GM23338 (cell line): ENCODE measurements at regions not wholly inside any gene's neighbourhood (a gene's known extent, or its start where the extent isn't known, plus 50 kb on each side); places are given as distances from the start of the nearest gene placed in this dataset.

Experiments
- CREB1 ChIP-seq: fragments of 250-450 bp; sonication (Bioruptor Pico); IDR thresholded peaks from 2 replicates; pipeline ENCODE4 v1.5.0; 2020; ENCODE audit warnings: low read depth, mild to moderate bottlenecking, moderate library complexity
- ETS1 ChIP-seq: IDR thresholded peaks from 2 replicates; pipeline ENCODE4 v1.6.1; 2016; ENCODE audit warnings: antibody characterized with exemption
- NANOG ChIP-seq: IDR thresholded peaks from 2 replicates; pipeline ENCODE4 v1.6.1; 2016; ENCODE audit warnings: antibody characterized with exemption, borderline replicate concordance
- ZNF462 ChIP-seq: fragments of 250-450 bp; sonication (Bioruptor Pico); IDR thresholded peaks from 2 replicates; pipeline ENCODE4 v1.5.0; 2020; ENCODE audit warnings: mild to moderate bottlenecking, moderate library complexity
- TF ChIP-seq, protein P1 (sequence below): IDR thresholded peaks from one replicate; pipeline ENCODE4 v1.6.1; 2018; ENCODE audit warnings: antibody characterized with exemption; ENCODE audit not compliant: unreplicated experiment

DNA sequence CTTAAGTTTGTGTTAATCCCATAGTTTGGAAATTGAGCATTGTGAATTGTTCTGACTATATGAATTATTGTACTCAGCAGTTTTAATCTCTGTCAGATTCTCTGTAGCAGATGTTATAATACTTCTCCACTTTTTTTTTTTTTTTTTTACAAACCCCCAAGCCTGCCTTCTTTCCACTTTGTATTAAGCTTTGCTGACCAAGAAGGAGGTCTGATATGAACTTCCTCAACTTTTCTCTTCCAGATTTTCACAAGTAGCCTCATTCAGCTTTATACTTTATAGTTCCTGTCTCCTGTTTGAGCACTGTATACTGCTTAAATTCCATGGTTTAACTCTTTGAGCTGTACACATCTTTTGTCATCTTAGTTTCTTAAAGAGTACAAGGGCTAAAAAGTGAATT is 105.0 kb downstream of the HAUS1 start (continued):
- TF ChIP-seq ZNF462 (CRISPR knock-in tag) (no peak), ETS1 (no peak), CREB1 (CRISPR knock-in tag) (no peak), NANOG (no peak)
- TF ChIP-seq, protein P1, sequence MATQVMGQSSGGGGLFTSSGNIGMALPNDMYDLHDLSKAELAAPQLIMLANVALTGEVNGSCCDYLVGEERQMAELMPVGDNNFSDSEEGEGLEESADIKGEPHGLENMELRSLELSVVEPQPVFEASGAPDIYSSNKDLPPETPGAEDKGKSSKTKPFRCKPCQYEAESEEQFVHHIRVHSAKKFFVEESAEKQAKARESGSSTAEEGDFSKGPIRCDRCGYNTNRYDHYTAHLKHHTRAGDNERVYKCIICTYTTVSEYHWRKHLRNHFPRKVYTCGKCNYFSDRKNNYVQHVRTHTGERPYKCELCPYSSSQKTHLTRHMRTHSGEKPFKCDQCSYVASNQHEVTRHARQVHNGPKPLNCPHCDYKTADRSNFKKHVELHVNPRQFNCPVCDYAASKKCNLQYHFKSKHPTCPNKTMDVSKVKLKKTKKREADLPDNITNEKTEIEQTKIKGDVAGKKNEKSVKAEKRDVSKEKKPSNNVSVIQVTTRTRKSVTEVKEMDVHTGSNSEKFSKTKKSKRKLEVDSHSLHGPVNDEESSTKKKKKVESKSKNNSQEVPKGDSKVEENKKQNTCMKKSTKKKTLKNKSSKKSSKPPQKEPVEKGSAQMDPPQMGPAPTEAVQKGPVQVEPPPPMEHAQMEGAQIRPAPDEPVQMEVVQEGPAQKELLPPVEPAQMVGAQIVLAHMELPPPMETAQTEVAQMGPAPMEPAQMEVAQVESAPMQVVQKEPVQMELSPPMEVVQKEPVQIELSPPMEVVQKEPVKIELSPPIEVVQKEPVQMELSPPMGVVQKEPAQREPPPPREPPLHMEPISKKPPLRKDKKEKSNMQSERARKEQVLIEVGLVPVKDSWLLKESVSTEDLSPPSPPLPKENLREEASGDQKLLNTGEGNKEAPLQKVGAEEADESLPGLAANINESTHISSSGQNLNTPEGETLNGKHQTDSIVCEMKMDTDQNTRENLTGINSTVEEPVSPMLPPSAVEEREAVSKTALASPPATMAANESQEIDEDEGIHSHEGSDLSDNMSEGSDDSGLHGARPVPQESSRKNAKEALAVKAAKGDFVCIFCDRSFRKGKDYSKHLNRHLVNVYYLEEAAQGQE, result no peak
